HCT116 (cell line): ENCODE measurements at regions not wholly inside any gene's neighbourhood (a gene's known extent, or its start where the extent isn't known, plus 50 kb on each side); places are given as distances from the start of the nearest gene placed in this dataset.

Experiments used
- ATAC-seq: fragments of 200-7000 bp; cut with Tn5 transposase; 2 replicates; pipeline ENCODE4 v1.9.1; 2020; ENCODE audit warnings: mild to moderate bottlenecking, moderate library complexity
- BruUV-seq: library from RNA; stranded (reverse); fragments of 400-500 nt; replicated peaks from 2 replicates; lab custom pipeline; 2021; lab: Mats Ljungman, UMichigan
- CTCF ChIA-PET: fragments of 300-600 bp; sonication (Branson Sonifier 250); formaldehyde crosslinking; loops from one replicate; lab custom pipeline; 2021; ENCODE audit warnings: antibody characterized with exemption; lab: Charles Lee
- POLR2A ChIA-PET: fragments of 300-600, 350-600 bp; sonication (Branson Sonifier 250); formaldehyde crosslinking; loops from one replicate; lab custom pipeline; 2021; ENCODE audit warnings: antibody characterized with exemption; lab: Charles Lee
- RAD21 ChIA-PET, 2 experiments: fragments of 300-600 bp; sonication (Branson Sonifier 250); formaldehyde crosslinking; loops; one replicate each; lab custom pipeline; 2023; ENCODE audit warnings: low total read pairs in 2 of 2; ENCODE audit not compliant: uncharacterized antibody in 2 of 2, unreplicated experiment in 2 of 2, low non-redundant PET in 1 of 2; lab: Charles Lee
- DNase-seq: peaks from one replicate; pipeline ENCODE4 v3.0.0-alpha.2; 2010; ENCODE audit warnings: low read depth, low spot score
- H2AFZ ChIP-seq: fragments of 200-600 bp; shearing (Covaris generic), sonication (generic); 2 replicates; pipeline ENCODE4 v1.6.1; 2017; ENCODE audit warnings: low read depth, mixed run types, mixed read lengths, antibody characterized with exemption, low read length; ENCODE audit not compliant: poor library complexity, severe bottlenecking
- H3K27ac ChIP-seq: 2 replicates; pipeline ENCODE4 v1.5.1; 2012; ENCODE audit warnings: low read depth, low read length
- H3K27me3 ChIP-seq: fragments of 200-600 bp; sonication (generic); 2 replicates; pipeline ENCODE4 v1.6.1; 2016; ENCODE audit warnings: mixed run types, low read length, mixed read lengths; ENCODE audit not compliant: insufficient read depth
- H3K36me3 ChIP-seq, 2 experiments: fragments of 200-500 bp in 1 of 2; fragments of 200-600 bp in 1 of 2; sonication (Bioruptor generic) in 1 of 2; sonication (generic) in 1 of 2; 2 replicates each; pipeline versions ENCODE4 v1.5.1 to v1.6.1; 2014 to 2016; ENCODE audit warnings: low read length in 2 of 2, inconsistent platforms in 1 of 2, mixed read lengths in 1 of 2, mixed run types in 1 of 2; ENCODE audit not compliant: insufficient read depth in 2 of 2, control insufficient read depth in 1 of 2
- H3K4me1 ChIP-seq, 2 experiments: fragments of 200-600 bp in 1 of 2; sonication (generic) in 1 of 2; 2 replicates each; pipeline versions ENCODE4 v1.5.1 to v1.6.1; 2012 to 2017; ENCODE audit warnings: low read length in 2 of 2, inconsistent platforms in 1 of 2, mild to moderate bottlenecking in 1 of 2, mixed read lengths in 1 of 2, mixed run types in 1 of 2, moderate library complexity in 1 of 2; ENCODE audit not compliant: insufficient read depth in 2 of 2, control insufficient read depth in 1 of 2
- H3K4me2 ChIP-seq: fragments of 200-600 bp; sonication (generic); 2 replicates; pipeline ENCODE4 v1.6.1; 2017; ENCODE audit warnings: mixed run types, low read length, mixed read lengths
- H3K4me3 ChIP-seq, 2 experiments: fragments of 200-600 bp in 1 of 2; sonication (generic) in 1 of 2; replicated peaks in 1 of 2; 2 replicates each; pipeline ENCODE4 v1.5.1; 2011 to 2016; ENCODE audit warnings: low read length in 2 of 2, control low read depth in 1 of 2, low read depth in 1 of 2, mild to moderate bottlenecking in 1 of 2, mixed read lengths in 1 of 2, mixed run types in 1 of 2
- H3K79me2 ChIP-seq: fragments of 200-600 bp; sonication (generic); 2 replicates; pipeline ENCODE4 v1.6.1; 2017; ENCODE audit warnings: mild to moderate bottlenecking, mixed run types, low read length, moderate library complexity, mixed read lengths; ENCODE audit not compliant: insufficient read depth
- H3K9ac ChIP-seq: fragments of 200-600 bp; sonication (generic); 2 replicates; pipeline ENCODE4 v1.6.1; 2016; ENCODE audit warnings: low read length, mixed read lengths
- H3K9me2 ChIP-seq: fragments of 200-600 bp; sonication (generic), shearing (Covaris generic); 2 replicates; pipeline ENCODE4 v1.6.1; 2017; ENCODE audit warnings: mixed run types, mild to moderate bottlenecking, moderate library complexity; ENCODE audit not compliant: insufficient read depth
- H3K9me3 ChIP-seq, 2 experiments: fragments of 200-500 bp in 1 of 2; fragments of 200-600 bp in 1 of 2; sonication (Bioruptor generic) in 1 of 2; sonication (generic) in 1 of 2; 2 replicates each; pipeline ENCODE4 v1.6.1; 2014 to 2017; ENCODE audit warnings: low read length in 2 of 2, mixed read lengths in 2 of 2, inconsistent platforms in 1 of 2, low read depth in 1 of 2, mild to moderate bottlenecking in 1 of 2, mixed run types in 1 of 2, moderate library complexity in 1 of 2; ENCODE audit not compliant: control insufficient read depth in 1 of 2, insufficient read depth in 1 of 2
- H4K20me1 ChIP-seq: fragments of 200-600 bp; sonication (generic), shearing (Covaris generic); 2 replicates; pipeline ENCODE4 v1.6.1; 2017; ENCODE audit warnings: mixed run types, mild to moderate bottlenecking, moderate library complexity; ENCODE audit not compliant: insufficient read depth
- CEBPB ChIP-seq: IDR thresholded peaks from 2 replicates; pipeline ENCODE4 v1.6.1; 2012; ENCODE audit warnings: low read depth
- ELF1 ChIP-seq: IDR thresholded peaks from 2 replicates; pipeline ENCODE4 v1.6.1; 2012; ENCODE audit warnings: low read depth, borderline replicate concordance
- EZH2phosphoT487 ChIP-seq: fragments of 200-600 bp; IDR thresholded peaks from 2 replicates; pipeline ENCODE4 v1.6.1; 2018; ENCODE audit warnings: antibody characterized with exemption, borderline replicate concordance
- POLR2AphosphoS5 ChIP-seq: IDR thresholded peaks from 2 replicates; pipeline ENCODE4 v1.6.1; 2011; ENCODE audit warnings: mild to moderate bottlenecking, low read depth, low read length, moderate library complexity
- RAD21 ChIP-seq: IDR thresholded peaks from 2 replicates; pipeline ENCODE4 v1.6.1; 2012; ENCODE audit warnings: low read depth, mild to moderate bottlenecking
- SRF ChIP-seq: IDR thresholded peaks from 2 replicates; pipeline ENCODE4 v1.6.1; 2012; ENCODE audit warnings: low read depth
- YY1 ChIP-seq: IDR thresholded peaks from 2 replicates; pipeline ENCODE4 v1.6.1; 2011; ENCODE audit warnings: low read length, low read depth, moderate library complexity, mild to moderate bottlenecking; ENCODE audit not compliant: insufficient replicate concordance; ENCODE audit errors: extremely low read depth
- ZFX ChIP-seq: fragments of 450-650 bp; IDR thresholded peaks from 2 replicates; pipeline ENCODE4 v1.6.1; 2017
- ZNF274 ChIP-seq: fragments of 200-500 bp; sonication (Bioruptor generic); IDR thresholded peaks from 2 replicates; pipeline ENCODE4 v1.6.1; 2014; ENCODE audit warnings: mild to moderate bottlenecking, low read depth, low read length, inconsistent platforms
- intact Hi-C: fragments of 100-400 bp; cut with micrococcal nuclease; formaldehyde crosslinking; loops from 2 replicates; pipeline ENCODE4 v1.10.0; 2022
- TF ChIP-seq, protein P1 (sequence below): IDR thresholded peaks from 2 replicates; pipeline ENCODE4 v1.6.1; 2012
- TF ChIP-seq, protein P2 (sequence below), 3 experiments: fragments of 200-600 bp in 1 of 3; sonication (generic) in 1 of 3; IDR thresholded peaks in 2 of 3; conservative IDR thresholded peaks in 1 of 3; 2 replicates each; pipeline ENCODE4 v1.5.1; 2012 to 2017; ENCODE audit warnings: low read depth in 2 of 3, low read length in 2 of 3, antibody characterized with exemption in 1 of 3, borderline replicate concordance in 1 of 3, control low read depth in 1 of 3, mild to moderate bottlenecking in 1 of 3, mixed read lengths in 1 of 3, mixed run types in 1 of 3, moderate library complexity in 1 of 3; ENCODE audit not compliant: insufficient read depth in 1 of 3
- TF ChIP-seq, protein P3 (sequence below): IDR thresholded peaks from 2 replicates; pipeline ENCODE4 v1.6.1; 2011; ENCODE audit warnings: mild to moderate bottlenecking, low read length, moderate library complexity; ENCODE audit not compliant: insufficient replicate concordance; ENCODE audit errors: extremely low read depth
- TF ChIP-seq, protein P4 (sequence below): IDR thresholded peaks from 2 replicates; pipeline ENCODE4 v1.6.1; 2012

DNA sequence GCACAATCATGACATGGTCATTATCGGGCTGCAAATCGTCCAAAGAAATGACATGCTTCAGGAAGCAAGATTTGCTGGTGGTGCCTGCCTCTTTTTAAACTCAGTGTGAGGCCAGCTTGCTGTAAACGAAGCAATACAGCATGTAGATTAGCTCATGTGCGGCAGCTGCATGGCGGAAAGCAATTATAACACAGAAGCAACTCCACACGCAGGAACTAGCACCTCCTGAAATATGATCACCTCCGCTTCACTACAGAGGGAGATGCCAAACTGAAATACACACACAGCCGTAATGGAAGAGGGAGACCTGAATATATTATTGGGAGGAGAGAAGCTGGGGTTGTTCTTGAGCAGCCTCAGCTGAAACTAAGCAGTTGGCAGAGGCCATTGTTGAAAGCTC is 312.5 kb downstream of the PSAT1 start (continued):
- TF ChIP-seq, protein P1, sequence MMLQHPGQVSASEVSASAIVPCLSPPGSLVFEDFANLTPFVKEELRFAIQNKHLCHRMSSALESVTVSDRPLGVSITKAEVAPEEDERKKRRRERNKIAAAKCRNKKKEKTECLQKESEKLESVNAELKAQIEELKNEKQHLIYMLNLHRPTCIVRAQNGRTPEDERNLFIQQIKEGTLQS: no peak

DNA sequence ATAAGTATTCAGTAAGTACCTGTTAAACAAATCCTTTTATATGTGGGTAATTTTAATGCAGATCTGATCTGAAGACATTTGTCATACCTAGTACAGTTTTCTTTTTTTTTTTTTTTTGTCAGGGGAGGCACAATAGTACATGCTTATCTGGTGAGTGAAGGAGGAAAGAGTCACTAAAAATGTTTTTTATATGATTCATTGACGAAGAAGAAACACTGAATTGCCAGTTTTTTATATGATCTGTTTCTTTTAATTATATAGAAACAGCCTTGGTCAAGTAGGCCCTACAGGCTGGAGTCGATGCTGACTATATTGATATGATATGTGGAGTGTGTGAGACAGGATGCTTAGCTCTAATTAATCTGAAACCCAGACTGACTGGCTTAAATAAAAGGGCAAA is 315.2 kb downstream of the PSAT1 start:
- intact Hi-C loops: no loop called here
- ChIA-PET POLR2A (no interaction called here), RAD21 (no interaction called here), CTCF (no interaction called here)
- TF ChIP-seq YY1 (no peak), EZH2phosphoT487 (no peak), ZNF274 (no peak), POLR2AphosphoS5 (no peak), CEBPB (no peak)
- TF ChIP-seq, protein P1: no peak
- BruUV-seq: no TSS peak
- DNase-seq (no peak), ATAC-seq (no peak)
- Histone ChIP-seq H2AFZ (no peak overlapping the region), H3K9ac (no peak overlapping the region), H3K36me3 (no peaks in the 10 kb centered on the region), H4K20me1 (no peaks in the 10 kb centered on the region), H3K4me3 (no peak overlapping the region), H3K4me1 (no peaks in the 10 kb centered on the region), H3K9me2 (no peaks in the 10 kb centered on the region), H3K27me3 (0 out of 2 replicates have a peak, but pooled peaks cover 9% of the 10 kb centered on the region), H3K4me2 (no peak overlapping the region), H3K9me3 (no peaks in the 10 kb centered on the region), H3K79me2 (no peaks in the 10 kb centered on the region), H3K27ac (no peak overlapping the region)

GRCh38 chr9:78613006-78613405 is 316.1 kb downstream of the PSAT1 start:
- Histone ChIP-seq H3K79me2 (no peaks in the 10 kb centered on the region), H3K4me1 (no peaks in the 10 kb centered on the region), H3K9ac (no peak overlapping the region), H3K4me2 (no peak overlapping the region), H3K36me3 (no peaks in the 10 kb centered on the region), H2AFZ (no peak overlapping the region), H3K9me3 (no peaks in the 10 kb centered on the region), H3K4me3 (no peak overlapping the region), H3K27me3 (0 out of 2 replicates have a peak, but pooled peaks cover 9% of the 10 kb centered on the region), H4K20me1 (no peaks in the 10 kb centered on the region), H3K27ac (no peak overlapping the region), H3K9me2 (no peaks in the 10 kb centered on the region)
- RAD21 ChIA-PET: no interaction called here
- POLR2A ChIA-PET: no interaction called here
- no peak for ATAC-seq
- no peak for DNase-seq
- no TSS peak for BruUV-seq
- intact Hi-C loops: no loop called here
- CTCF ChIA-PET: no interaction called here
- no peak for TF ChIP-seq POLR2AphosphoS5
- TF ChIP-seq, protein P2, sequence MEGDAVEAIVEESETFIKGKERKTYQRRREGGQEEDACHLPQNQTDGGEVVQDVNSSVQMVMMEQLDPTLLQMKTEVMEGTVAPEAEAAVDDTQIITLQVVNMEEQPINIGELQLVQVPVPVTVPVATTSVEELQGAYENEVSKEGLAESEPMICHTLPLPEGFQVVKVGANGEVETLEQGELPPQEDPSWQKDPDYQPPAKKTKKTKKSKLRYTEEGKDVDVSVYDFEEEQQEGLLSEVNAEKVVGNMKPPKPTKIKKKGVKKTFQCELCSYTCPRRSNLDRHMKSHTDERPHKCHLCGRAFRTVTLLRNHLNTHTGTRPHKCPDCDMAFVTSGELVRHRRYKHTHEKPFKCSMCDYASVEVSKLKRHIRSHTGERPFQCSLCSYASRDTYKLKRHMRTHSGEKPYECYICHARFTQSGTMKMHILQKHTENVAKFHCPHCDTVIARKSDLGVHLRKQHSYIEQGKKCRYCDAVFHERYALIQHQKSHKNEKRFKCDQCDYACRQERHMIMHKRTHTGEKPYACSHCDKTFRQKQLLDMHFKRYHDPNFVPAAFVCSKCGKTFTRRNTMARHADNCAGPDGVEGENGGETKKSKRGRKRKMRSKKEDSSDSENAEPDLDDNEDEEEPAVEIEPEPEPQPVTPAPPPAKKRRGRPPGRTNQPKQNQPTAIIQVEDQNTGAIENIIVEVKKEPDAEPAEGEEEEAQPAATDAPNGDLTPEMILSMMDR (IDR thresholded peaks at IDR 0.05 in 2 of 3, conservative IDR thresholded peaks at IDR 0.05 in 1 of 3; ENCODE audit: borderline replicate concordance in 1 of 3, insufficient read depth in 1 of 3, low read depth in 2 of 3, low read length in 2 of 3): no peak
- TF ChIP-seq, protein P3, sequence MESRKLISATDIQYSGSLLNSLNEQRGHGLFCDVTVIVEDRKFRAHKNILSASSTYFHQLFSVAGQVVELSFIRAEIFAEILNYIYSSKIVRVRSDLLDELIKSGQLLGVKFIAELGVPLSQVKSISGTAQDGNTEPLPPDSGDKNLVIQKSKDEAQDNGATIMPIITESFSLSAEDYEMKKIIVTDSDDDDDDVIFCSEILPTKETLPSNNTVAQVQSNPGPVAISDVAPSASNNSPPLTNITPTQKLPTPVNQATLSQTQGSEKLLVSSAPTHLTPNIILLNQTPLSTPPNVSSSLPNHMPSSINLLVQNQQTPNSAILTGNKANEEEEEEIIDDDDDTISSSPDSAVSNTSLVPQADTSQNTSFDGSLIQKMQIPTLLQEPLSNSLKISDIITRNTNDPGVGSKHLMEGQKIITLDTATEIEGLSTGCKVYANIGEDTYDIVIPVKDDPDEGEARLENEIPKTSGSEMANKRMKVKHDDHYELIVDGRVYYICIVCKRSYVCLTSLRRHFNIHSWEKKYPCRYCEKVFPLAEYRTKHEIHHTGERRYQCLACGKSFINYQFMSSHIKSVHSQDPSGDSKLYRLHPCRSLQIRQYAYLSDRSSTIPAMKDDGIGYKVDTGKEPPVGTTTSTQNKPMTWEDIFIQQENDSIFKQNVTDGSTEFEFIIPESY: no peak
- TF ChIP-seq, protein P4, sequence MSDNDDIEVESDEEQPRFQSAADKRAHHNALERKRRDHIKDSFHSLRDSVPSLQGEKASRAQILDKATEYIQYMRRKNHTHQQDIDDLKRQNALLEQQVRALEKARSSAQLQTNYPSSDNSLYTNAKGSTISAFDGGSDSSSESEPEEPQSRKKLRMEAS: no peak
- TF ChIP-seq YY1: no peak
- no peak for TF ChIP-seq CEBPB
- no peak for TF ChIP-seq SRF
- no peak for TF ChIP-seq RAD21
- TF ChIP-seq ZNF274: no peak
- no peak for TF ChIP-seq ELF1
- TF ChIP-seq ZFX: no peak
